Endothelial cell of umbilical vein (primary cell): ENCODE measurements at regions not wholly inside any gene's neighbourhood (a gene's known extent, or its start where the extent isn't known, plus 50 kb on each side); places are given as distances from the start of the nearest gene placed in this dataset.

Source experiments
- BruUV-seq: library from RNA; stranded (reverse); fragments of 400-500 nt; replicated peaks from 2 replicates; lab custom pipeline; 2021; lab: Mats Ljungman, UMichigan
- CTCF ChIA-PET: fragments of 300-600, 350-600 bp; sonication (Branson Sonifier 250); formaldehyde crosslinking; loops from one replicate; lab custom pipeline; 2021; ENCODE audit warnings: antibody characterized with exemption, inconsistent platforms; lab: Charles Lee
- POLR2A ChIA-PET: fragments of 300-600, 350-600 bp; sonication (Branson Sonifier 250); formaldehyde crosslinking; loops from one replicate; lab custom pipeline; 2021; ENCODE audit warnings: antibody characterized with exemption, inconsistent platforms; lab: Charles Lee
- DNase-seq: peaks from one replicate; pipeline ENCODE4 v3.0.0-alpha.2; 2011; ENCODE audit warnings: low read depth, low spot score
- FAIRE-seq: peaks from 2 replicates; lab custom pipeline; 2011; peaks lifted over from hg19 to GRCh38; lab: Jason Lieb, UNC
- H2AFZ ChIP-seq: 2 replicates; pipeline ENCODE4 v1.6.0; 2012; ENCODE audit warnings: low read depth, low read length, control low read depth, inconsistent platforms
- H3K27ac ChIP-seq: 2 replicates; pipeline ENCODE4 v1.5.1; 2011; ENCODE audit warnings: low read depth, mild to moderate bottlenecking, control low read depth, low read length, moderate library complexity; ENCODE audit not compliant: insufficient read depth
- H3K27me3 ChIP-seq, 2 experiments: 2 replicates each; pipeline versions ENCODE4 v1.6.0 to v1.6.1; 2011; ENCODE audit warnings: low read length in 2 of 2, mixed read lengths in 1 of 2; ENCODE audit not compliant: control insufficient read depth in 2 of 2, insufficient read depth in 2 of 2
- H3K36me3 ChIP-seq, 2 experiments: 2 replicates in 1 of 2; 3 replicates in 1 of 2; pipeline ENCODE4 v1.5.1; 2011; ENCODE audit warnings: low read length in 2 of 2, mild to moderate bottlenecking in 1 of 2, moderate library complexity in 1 of 2; ENCODE audit not compliant: control insufficient read depth in 2 of 2, insufficient read depth in 2 of 2; ENCODE audit errors: extremely low read depth in 1 of 2
- H3K4me1 ChIP-seq: 3 replicates; pipeline ENCODE4 v1.5.1; 2011; ENCODE audit warnings: mild to moderate bottlenecking, low read length; ENCODE audit not compliant: control insufficient read depth, insufficient read depth; ENCODE audit errors: extremely low read depth
- H3K4me2 ChIP-seq: 2 replicates; pipeline ENCODE4 v1.6.1; 2011; ENCODE audit warnings: low read length, control low read depth, mixed read lengths; ENCODE audit not compliant: insufficient read depth
- H3K4me3 ChIP-seq, 3 experiments: fragments of 200-600 bp in 1 of 3; sonication (generic), shearing (Covaris generic) in 1 of 3; replicated peaks in 1 of 3; 2 replicates each; pipeline ENCODE4 v1.5.1; 2011 to 2016; ENCODE audit warnings: control low read depth in 3 of 3, low read length in 3 of 3, mild to moderate bottlenecking in 2 of 3, inconsistent platforms in 1 of 3, low read depth in 1 of 3, moderate library complexity in 1 of 3; ENCODE audit not compliant: insufficient read depth in 1 of 3
- H3K79me2 ChIP-seq: 2 replicates; pipeline ENCODE4 v1.6.0; 2012; ENCODE audit warnings: low read length, inconsistent platforms; ENCODE audit not compliant: control insufficient read depth, insufficient read depth
- H3K9ac ChIP-seq: replicated peaks from 2 replicates; pipeline ENCODE3; 2011; ENCODE audit warnings: low read length, control low read depth; ENCODE audit not compliant: insufficient read depth; ENCODE audit errors: extremely low read depth
- H3K9me1 ChIP-seq: replicated peaks from 3 replicates; pipeline ENCODE4 v1.6.0; 2011; ENCODE audit warnings: mild to moderate bottlenecking, low read length; ENCODE audit not compliant: control insufficient read depth, insufficient read depth; ENCODE audit errors: extremely low read depth
- H3K9me3 ChIP-seq: replicated peaks from 2 replicates; pipeline ENCODE4 v1.5.1; 2012; ENCODE audit warnings: low read length, inconsistent platforms; ENCODE audit not compliant: control insufficient read depth, insufficient read depth
- H4K20me1 ChIP-seq: replicated peaks from 2 replicates; pipeline ENCODE3; 2011; ENCODE audit warnings: mild to moderate bottlenecking, low read length; ENCODE audit not compliant: control insufficient read depth, insufficient read depth; ENCODE audit errors: extremely low read depth
- CTCF ChIP-seq, 2 donors: IDR thresholded peaks; 1 replicate in 1 of 2; 2 replicates in 1 of 2; pipeline ENCODE4 v1.5.1; 2011; ENCODE audit warnings: low read length in 2 of 2, mild to moderate bottlenecking in 2 of 2, moderate library complexity in 2 of 2, control low read depth in 1 of 2, inconsistent platforms in 1 of 2, low read depth in 1 of 2; ENCODE audit not compliant: insufficient read depth in 1 of 2; ENCODE audit errors: extremely low read depth in 1 of 2
- EZH2 ChIP-seq: IDR thresholded peaks from 2 replicates; pipeline ENCODE4 v1.6.1; 2012; ENCODE audit warnings: borderline replicate concordance, low read depth, mild to moderate bottlenecking, moderate library complexity, low read length, inconsistent platforms; ENCODE audit not compliant: severe bottlenecking
- GATA2 ChIP-seq: IDR thresholded peaks from 2 replicates; pipeline ENCODE4 v1.7.0; 2011; ENCODE audit warnings: low read depth, mild to moderate bottlenecking, moderate library complexity, mixed read lengths, low read length; ENCODE audit not compliant: insufficient read length, insufficient read depth
- JUN ChIP-seq: IDR thresholded peaks from 2 replicates; pipeline ENCODE4 v1.6.1; 2011; ENCODE audit warnings: borderline replicate concordance, low read depth; ENCODE audit not compliant: insufficient read length, insufficient read depth
- MAX ChIP-seq: IDR thresholded peaks from 2 replicates; pipeline ENCODE4 v1.6.1; 2011; ENCODE audit not compliant: insufficient read depth, insufficient read length
- MYC ChIP-seq: IDR thresholded peaks from one replicate; pipeline ENCODE4 v1.6.1; 2011; ENCODE audit warnings: mild to moderate bottlenecking, low read depth, low read length
- POLR2A ChIP-seq: IDR thresholded peaks from 2 replicates; pipeline ENCODE4 v1.6.1; 2012; ENCODE audit warnings: low read depth, mild to moderate bottlenecking, control low read depth, low read length
- POLR2AphosphoS5 ChIP-seq: IDR thresholded peaks from 2 replicates; pipeline ENCODE4 v1.6.1; 2012; ENCODE audit warnings: low read depth, mild to moderate bottlenecking, control low read depth, low read length, moderate library complexity; ENCODE audit not compliant: insufficient read depth
- dilution Hi-C: fragments of 300-500 bp; cut with MboI; formaldehyde crosslinking; loops from one replicate; pipeline ENCODE4 v1.15.0; 2019; ENCODE audit warnings: low sequenced_read_pairs; ENCODE audit not compliant: extremely low pct_ligation_motif_present
- intact Hi-C: fragments of 100-400 bp; cut with micrococcal nuclease; formaldehyde crosslinking; loops from one replicate; pipeline ENCODE4 v1.10.0; 2022

- FAIRE-seq (no peak), DNase-seq (no peak)
- Histone ChIP-seq H4K20me1 (no peaks in the 10 kb centered on the region), H3K79me2 (no peaks in the 10 kb centered on the region), H3K9me1 (no peaks in the 10 kb centered on the region), H3K27ac (no peak overlapping the region), H3K27me3 (no peaks in the 10 kb centered on the region), H3K9ac (no peak overlapping the region), H2AFZ (no peak overlapping the region), H3K4me2 (no peak overlapping the region), H3K4me1 (no peaks in the 10 kb centered on the region), H3K9me3 (no peaks in the 10 kb centered on the region), H3K4me3 (no peak overlapping the region), H3K36me3 (no peaks in the 10 kb centered on the region)
- intact Hi-C loops, result no loop called here
- ChIA-PET CTCF (interaction anchor here (0.6 to 0.7 kb wide), 2 partner anchors 165 to 680 kb away, joined by 3 to 4 read pairs; no protein-coding TSS in a partner anchor), POLR2A (no interaction called here)
- TF ChIP-seq POLR2AphosphoS5 (no peak), POLR2A (no peak), EZH2 (no peak), GATA2 (no peak), JUN (no peak)
- no TSS peak for BruUV-seq
- dilution Hi-C loops, result no loop called here
Observed at GRCh38 chr3:145427355-145427754, 733.6 kb downstream of the PLOD2 start.

- ChIA-PET POLR2A (no interaction called here), CTCF (no interaction called here)
- Histone ChIP-seq H3K4me3 (no peak overlapping the region), H3K9me3 (no peaks in the 10 kb centered on the region), H3K36me3 (no peaks in the 10 kb centered on the region), H3K27ac (no peak overlapping the region), H3K27me3 (no peaks in the 10 kb centered on the region), H3K9me1 (no peaks in the 10 kb centered on the region), H4K20me1 (no peaks in the 10 kb centered on the region), H2AFZ (no peak overlapping the region), H3K4me2 (no peak overlapping the region), H3K9ac (no peak overlapping the region), H3K79me2 (no peaks in the 10 kb centered on the region), H3K4me1 (no peaks in the 10 kb centered on the region)
- TF ChIP-seq MYC, result no peak
- no peak for TF ChIP-seq EZH2
- TF ChIP-seq GATA2, result no peak
- TF ChIP-seq POLR2A, result no peak
- TF ChIP-seq MAX, result no peak
- no peak for TF ChIP-seq CTCF (IDR thresholded peaks at IDR 0.05; ENCODE audit: extremely low read depth in 1 of 2, insufficient read depth in 1 of 2, low read depth in 1 of 2, low read length in 2 of 2)
- intact Hi-C loops, result no loop called here
- peak; percentile 70 for DNase-seq
- dilution Hi-C loops, result no loop called here
- no peak for FAIRE-seq
- BruUV-seq, result no TSS peak
Observed at GRCh38 chr3:145429546-145429945, 731.4 kb downstream of the PLOD2 start.
